ENCODE measurements at regions not wholly inside any gene's neighbourhood (a gene's known extent, or its start where the extent isn't known, plus 50 kb on each side); places are given as distances from the start of the nearest gene placed in this dataset.

- TF ChIP-seq CTCF (conservative IDR thresholded peaks at IDR 0.05; ENCODE audit: low read depth, low read length) (no peak), EZH2phosphoT487 (IDR thresholded peaks at IDR 0.05; ENCODE audit: borderline replicate concordance, low read length) (no peak)
Observed at GRCh38 chrX:95893636-95894035, 791.0 kb upstream of the DIAPH2 start.
